Mammary epithelial cell (primary cell): ENCODE measurements at regions not wholly inside any gene's neighbourhood (a gene's known extent, or its start where the extent isn't known, plus 50 kb on each side); places are given as distances from the start of the nearest gene placed in this dataset.

ENCODE experiments used
- EZH2 ChIP-seq: IDR thresholded peaks from 2 replicates; pipeline ENCODE4 v1.6.1; 2012; ENCODE audit warnings: low read length, inconsistent platforms, borderline replicate concordance
- TF ChIP-seq, protein P1 (sequence below), 2 donors: IDR thresholded peaks in 1 of 2; conservative IDR thresholded peaks in 1 of 2; 2 replicates each; pipeline ENCODE4 v1.5.1; 2011 to 2012; ENCODE audit warnings: inconsistent platforms in 2 of 2, low read length in 2 of 2, mild to moderate bottlenecking in 2 of 2, control low read depth in 1 of 2, low read depth in 1 of 2; ENCODE audit not compliant: insufficient read depth in 1 of 2; ENCODE audit errors: extremely low read depth in 1 of 2

DNA sequence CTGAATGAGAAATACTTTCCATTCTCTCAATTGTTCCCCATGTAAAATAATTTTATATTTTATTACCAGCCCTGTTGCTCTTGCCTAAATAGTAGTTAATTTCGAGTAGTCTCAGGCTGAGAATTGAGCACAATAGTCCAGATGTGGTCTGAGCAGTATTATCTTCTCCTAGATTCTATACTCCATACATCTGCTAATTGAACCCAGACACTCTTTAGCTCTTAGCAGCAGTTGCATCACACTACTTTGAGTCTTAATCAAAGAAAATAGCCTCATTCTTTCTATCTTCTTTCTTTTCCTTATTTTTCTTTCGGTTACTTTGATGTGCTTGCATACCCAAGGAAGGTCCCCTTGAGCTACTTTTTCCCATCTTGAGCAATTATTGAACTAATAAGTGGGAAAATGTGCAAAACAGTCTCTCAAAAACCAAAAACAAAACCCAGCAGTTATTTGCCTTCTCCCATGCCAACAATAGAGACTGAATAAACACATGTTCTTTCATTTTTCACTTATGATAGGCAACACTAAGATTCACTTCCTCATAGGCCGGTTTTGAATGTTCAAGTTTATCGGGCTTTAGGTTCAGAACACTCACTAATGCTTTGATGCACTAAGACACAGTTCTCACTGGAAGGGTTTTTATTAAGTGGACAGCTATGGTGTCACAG lies 204.5 kb downstream of the POU4F1 start:
- TF ChIP-seq, protein P1, sequence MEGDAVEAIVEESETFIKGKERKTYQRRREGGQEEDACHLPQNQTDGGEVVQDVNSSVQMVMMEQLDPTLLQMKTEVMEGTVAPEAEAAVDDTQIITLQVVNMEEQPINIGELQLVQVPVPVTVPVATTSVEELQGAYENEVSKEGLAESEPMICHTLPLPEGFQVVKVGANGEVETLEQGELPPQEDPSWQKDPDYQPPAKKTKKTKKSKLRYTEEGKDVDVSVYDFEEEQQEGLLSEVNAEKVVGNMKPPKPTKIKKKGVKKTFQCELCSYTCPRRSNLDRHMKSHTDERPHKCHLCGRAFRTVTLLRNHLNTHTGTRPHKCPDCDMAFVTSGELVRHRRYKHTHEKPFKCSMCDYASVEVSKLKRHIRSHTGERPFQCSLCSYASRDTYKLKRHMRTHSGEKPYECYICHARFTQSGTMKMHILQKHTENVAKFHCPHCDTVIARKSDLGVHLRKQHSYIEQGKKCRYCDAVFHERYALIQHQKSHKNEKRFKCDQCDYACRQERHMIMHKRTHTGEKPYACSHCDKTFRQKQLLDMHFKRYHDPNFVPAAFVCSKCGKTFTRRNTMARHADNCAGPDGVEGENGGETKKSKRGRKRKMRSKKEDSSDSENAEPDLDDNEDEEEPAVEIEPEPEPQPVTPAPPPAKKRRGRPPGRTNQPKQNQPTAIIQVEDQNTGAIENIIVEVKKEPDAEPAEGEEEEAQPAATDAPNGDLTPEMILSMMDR (conservative IDR thresholded peaks at IDR 0.05 in 1 of 2, IDR thresholded peaks at IDR 0.05 in 1 of 2; ENCODE audit: extremely low read depth in 1 of 2, insufficient read depth in 1 of 2, low read depth in 1 of 2, low read length in 2 of 2) = no peak
- no peak for TF ChIP-seq EZH2
